IMR-90 (cell line): ENCODE measurements at regions not wholly inside any gene's neighbourhood (a gene's known extent, or its start where the extent isn't known, plus 50 kb on each side); places are given as distances from the start of the nearest gene placed in this dataset.

Experiments used
- ATAC-seq: fragments of 200-7000 bp; cut with Tn5 transposase; 2 replicates; pipeline ENCODE4 v1.9.1; 2020; ENCODE audit warnings: low read depth, mild to moderate bottlenecking, moderate library complexity
- BruUV-seq: library from RNA; stranded (reverse); fragments of 400-500 nt; replicated peaks from 2 replicates; lab custom pipeline; 2021; lab: Mats Ljungman, UMichigan
- CTCF ChIA-PET: fragments of 300-600 bp; formaldehyde crosslinking; extraction: SDS; loops from one replicate; lab custom pipeline; 2021; ENCODE audit warnings: antibody characterized with exemption; lab: Yijun Ruan, JAX
- POLR2A ChIA-PET: fragments of 300-600 bp; sonication (Branson Sonifier 250); formaldehyde crosslinking; loops from one replicate; lab custom pipeline; 2022; ENCODE audit warnings: antibody characterized with exemption; ENCODE audit not compliant: unreplicated experiment; lab: Charles Lee
- DNase-seq: peaks from one replicate; pipeline ENCODE4 v3.0.0; 2013
- H2AFZ ChIP-seq: replicated peaks from 2 replicates; pipeline ENCODE3; 2013; ENCODE audit warnings: low read length, mild to moderate bottlenecking; ENCODE audit not compliant: poor library complexity
- H2AK5ac ChIP-seq: 2 replicates; pipeline ENCODE4 v1.6.1; 2013; ENCODE audit warnings: low read depth, low read length, inconsistent platforms
- H2AK9ac ChIP-seq: replicated peaks from 2 replicates; pipeline ENCODE3; 2013; ENCODE audit warnings: mild to moderate bottlenecking, low read depth, low read length, moderate library complexity; ENCODE audit not compliant: poor library complexity
- H2BK120ac ChIP-seq: 2 replicates; pipeline ENCODE4 v1.6.1; 2013; ENCODE audit warnings: low read depth, low read length, inconsistent platforms
- H2BK15ac ChIP-seq: 3 replicates; pipeline ENCODE4 v1.6.1; 2013; ENCODE audit warnings: low read depth, low read length, inconsistent platforms
- H2BK20ac ChIP-seq: 2 replicates; pipeline ENCODE4 v1.6.1; 2013; ENCODE audit warnings: low read depth, mild to moderate bottlenecking, inconsistent platforms, low read length, moderate library complexity
- H2BK5ac ChIP-seq: 2 replicates; pipeline ENCODE4 v1.6.1; 2013; ENCODE audit warnings: mild to moderate bottlenecking, low read depth, low read length, inconsistent platforms; ENCODE audit not compliant: poor library complexity, severe bottlenecking
- H3K14ac ChIP-seq: replicated peaks from 2 replicates; pipeline ENCODE4 v1.6.1; 2013; ENCODE audit warnings: low read depth, low read length, inconsistent platforms
- H3K18ac ChIP-seq: 2 replicates; pipeline ENCODE4 v1.6.1; 2013; ENCODE audit warnings: low read depth, low read length, control low read depth
- H3K23ac ChIP-seq: 2 replicates; pipeline ENCODE4 v1.6.1; 2013; ENCODE audit warnings: low read depth, low read length, inconsistent platforms
- H3K27ac ChIP-seq: 2 replicates; pipeline ENCODE4 v1.5.1; 2013; ENCODE audit warnings: mild to moderate bottlenecking, control low read depth, low read length; ENCODE audit not compliant: insufficient read depth
- H3K27me3 ChIP-seq: 2 replicates; pipeline ENCODE4 v1.6.1; 2013; ENCODE audit warnings: low read length; ENCODE audit not compliant: control insufficient read depth, insufficient read depth
- H3K36me3 ChIP-seq: 2 replicates; pipeline ENCODE4 v1.6.1; 2013; ENCODE audit warnings: low read length, mixed read lengths; ENCODE audit not compliant: control insufficient read depth, insufficient read depth
- H3K4ac ChIP-seq: 2 replicates; pipeline ENCODE4 v1.6.1; 2013; ENCODE audit warnings: low read depth, low read length, inconsistent platforms
- H3K4me1 ChIP-seq: 2 replicates; pipeline ENCODE4 v1.6.1; 2013; ENCODE audit warnings: low read length, mixed read lengths; ENCODE audit not compliant: control insufficient read depth, insufficient read depth
- H3K4me2 ChIP-seq: 2 replicates; pipeline ENCODE4 v1.6.1; 2013; ENCODE audit warnings: low read depth, mild to moderate bottlenecking, control low read depth, low read length, moderate library complexity
- H3K4me3 ChIP-seq: 2 replicates; pipeline ENCODE4 v1.5.1; 2013; ENCODE audit warnings: low read depth, mild to moderate bottlenecking, control low read depth, low read length, moderate library complexity; ENCODE audit not compliant: insufficient read depth
- H3K56ac ChIP-seq: 2 replicates; pipeline ENCODE4 v1.6.1; 2013; ENCODE audit warnings: low read length, inconsistent platforms; ENCODE audit not compliant: insufficient read depth; ENCODE audit errors: extremely low read depth
- H3K79me1 ChIP-seq, 2 experiments: 2 replicates each; pipeline ENCODE4 v1.6.1; 2013; ENCODE audit warnings: low read length in 2 of 2, inconsistent platforms in 1 of 2, low read depth in 1 of 2
- H3K9ac ChIP-seq: 2 replicates; pipeline ENCODE4 v1.6.1; 2013; ENCODE audit warnings: low read depth, low read length, control low read depth
- H3K9me1 ChIP-seq: 2 replicates; pipeline ENCODE4 v1.6.1; 2013; ENCODE audit warnings: low read length, inconsistent platforms; ENCODE audit not compliant: insufficient read depth
- H3K9me3 ChIP-seq: 2 replicates; pipeline ENCODE4 v1.6.1; 2013; ENCODE audit warnings: low read length; ENCODE audit not compliant: control insufficient read depth, insufficient read depth
- H4K20me1 ChIP-seq: 2 replicates; pipeline ENCODE4 v1.6.1; 2013; ENCODE audit warnings: low read length, inconsistent platforms; ENCODE audit not compliant: insufficient read depth
- H4K5ac ChIP-seq: 2 replicates; pipeline ENCODE4 v1.6.1; 2013; ENCODE audit warnings: mild to moderate bottlenecking, low read depth, low read length, control low read depth
- H4K8ac ChIP-seq, 2 experiments: 2 replicates each; pipeline ENCODE4 v1.6.1; 2013; ENCODE audit warnings: low read depth in 2 of 2, low read length in 2 of 2, control low read depth in 1 of 2, inconsistent platforms in 1 of 2
- H4K91ac ChIP-seq: 2 replicates; pipeline ENCODE4 v1.6.1; 2013; ENCODE audit warnings: low read depth, low read length, inconsistent platforms; ENCODE audit not compliant: insufficient read depth
- BHLHE40 ChIP-seq: fragments of 150-350 bp; IDR thresholded peaks from 2 replicates; pipeline ENCODE4 v1.6.1; 2016; ENCODE audit warnings: mild to moderate bottlenecking, low read depth, low read length
- CEBPB ChIP-seq: IDR thresholded peaks from 2 replicates; pipeline ENCODE4 v1.6.1; 2012; ENCODE audit warnings: low read depth, low read length, improper control_type of control experiment
- MAZ ChIP-seq: IDR thresholded peaks from 2 replicates; pipeline ENCODE4 v1.6.1; 2012; ENCODE audit warnings: low read depth, mild to moderate bottlenecking, low read length, improper control_type of control experiment, moderate library complexity, borderline replicate concordance
- NFE2L2 ChIP-seq: fragments of 150-350 bp; IDR thresholded peaks from 2 replicates; pipeline ENCODE4 v1.6.1; 2016; ENCODE audit warnings: low read depth, mild to moderate bottlenecking, low read length
- RFX5 ChIP-seq: IDR thresholded peaks from 2 replicates; pipeline ENCODE4 v1.8.0; 2012; ENCODE audit warnings: low read depth, mild to moderate bottlenecking, low read length, moderate library complexity
- WGBS, 2 experiments: methylation state at CpG; one replicate each; pipeline versions ENCODE4 v1.1.5 to v1.1.7; 2013; ENCODE audit warnings: missing lambda C conversion rate in 2 of 2; ENCODE audit not compliant: insufficient read length in 1 of 2; ENCODE audit errors: extremely low coverage in 2 of 2; 5-methylcytosine and 5-hydroxymethylcytosine counted together
- dilution Hi-C: fragments of 300-500 bp; cut with HindIII; formaldehyde crosslinking; loops from one replicate; pipeline ENCODE4 v1.14.3; 2018; ENCODE audit warnings: low sequenced_read_pairs; ENCODE audit not compliant: unreplicated experiment
- in situ Hi-C: fragments of 300-500 bp; cut with MboI; formaldehyde crosslinking; loops from 3 replicates; pipeline ENCODE4 v1.14.3; 2019; ENCODE audit warnings: low sequenced_read_pairs, inconsistent platforms, mixed read lengths
- intact Hi-C: fragments of 100-400 bp; cut with micrococcal nuclease; formaldehyde crosslinking; loops from 2 replicates; pipeline ENCODE4 v1.10.0; 2022
- TF ChIP-seq, protein P1 (sequence below): fragments of 150-350 bp; IDR thresholded peaks from 2 replicates; pipeline ENCODE4 v1.6.1; 2016; ENCODE audit warnings: low read depth, mild to moderate bottlenecking, low read length, moderate library complexity, borderline replicate concordance
- TF ChIP-seq, protein P2 (sequence below): fragments of 150-350 bp; IDR thresholded peaks from 2 replicates; pipeline ENCODE4 v1.6.1; 2017; ENCODE audit warnings: mild to moderate bottlenecking, antibody characterized with exemption, low read length, low read depth
- TF ChIP-seq, protein P3 (sequence below): conservative IDR thresholded peaks from 2 replicates; pipeline ENCODE4 v1.5.1; 2012; ENCODE audit warnings: mild to moderate bottlenecking, low read depth, low read length, improper control_type of control experiment

DNA sequence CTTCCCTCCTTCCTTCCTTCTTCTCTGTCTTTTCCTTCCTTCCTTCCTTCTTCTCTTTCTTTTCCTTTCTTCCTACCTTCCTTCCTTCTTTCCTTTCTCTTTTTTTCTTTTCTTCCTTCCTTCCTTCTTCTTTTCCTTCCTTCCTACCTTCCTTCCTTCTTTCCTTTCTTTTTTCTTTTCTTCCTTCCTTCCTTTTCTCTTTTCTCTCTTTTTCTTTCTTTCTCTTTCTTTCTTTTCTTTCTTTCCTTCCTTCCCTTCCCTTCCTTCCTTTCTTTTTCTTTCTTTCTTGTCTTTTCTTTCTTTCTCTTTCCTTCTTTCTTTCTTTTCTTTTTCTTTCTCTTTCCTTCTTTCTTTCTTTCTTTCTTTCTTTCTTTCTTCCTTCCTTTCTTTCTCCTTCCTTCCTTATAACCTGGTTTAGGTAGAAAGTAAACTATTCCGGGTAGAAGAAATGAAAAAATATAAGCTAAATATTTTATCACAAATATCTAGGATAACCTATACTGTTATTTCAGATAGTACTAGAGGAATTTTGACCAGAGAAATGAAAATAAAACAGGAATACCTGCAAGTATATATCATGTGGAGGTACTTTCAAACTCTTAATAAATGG lies 1741.8 kb upstream of the CDH9 start:
- no CpG with 5 or more reads among the region's 1 CpG for WGBS, 2 experiments
- POLR2A ChIA-PET = no interaction called here
- H3K14ac ChIP-seq = no peak overlapping the region
- CTCF ChIA-PET = no interaction called here
- in situ Hi-C loops (no loop called here), dilution Hi-C loops (no loop called here), intact Hi-C loops (no loop called here)
- H3K79me1 ChIP-seq = no peaks in the 10 kb centered on the region
- H3K23ac ChIP-seq = no peak overlapping the region
- no peak overlapping the region for H2AK9ac ChIP-seq
- no peaks in the 10 kb centered on the region for H3K4me1 ChIP-seq
- no peak overlapping the region for H2BK120ac ChIP-seq
- H4K91ac ChIP-seq = no peak overlapping the region
- no peak for ATAC-seq
- no peak overlapping the region for H4K5ac ChIP-seq
- H4K20me1 ChIP-seq = no peaks in the 10 kb centered on the region
- H2BK20ac ChIP-seq = no peak overlapping the region
- H3K9ac ChIP-seq = no peak overlapping the region
- H2BK5ac ChIP-seq = no peak overlapping the region
- no TSS peak for BruUV-seq
- H3K4me2 ChIP-seq = no peak overlapping the region
- H3K9me3 ChIP-seq = peaks cover 6% of the 10 kb centered on the region
- DNase-seq = no peak
- TF ChIP-seq, protein P1, sequence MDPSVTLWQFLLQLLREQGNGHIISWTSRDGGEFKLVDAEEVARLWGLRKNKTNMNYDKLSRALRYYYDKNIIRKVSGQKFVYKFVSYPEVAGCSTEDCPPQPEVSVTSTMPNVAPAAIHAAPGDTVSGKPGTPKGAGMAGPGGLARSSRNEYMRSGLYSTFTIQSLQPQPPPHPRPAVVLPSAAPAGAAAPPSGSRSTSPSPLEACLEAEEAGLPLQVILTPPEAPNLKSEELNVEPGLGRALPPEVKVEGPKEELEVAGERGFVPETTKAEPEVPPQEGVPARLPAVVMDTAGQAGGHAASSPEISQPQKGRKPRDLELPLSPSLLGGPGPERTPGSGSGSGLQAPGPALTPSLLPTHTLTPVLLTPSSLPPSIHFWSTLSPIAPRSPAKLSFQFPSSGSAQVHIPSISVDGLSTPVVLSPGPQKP = no peak
- no peak for TF ChIP-seq BHLHE40
- no peak for TF ChIP-seq MAZ
- no peak for TF ChIP-seq NFE2L2
- TF ChIP-seq CEBPB = no peak
- TF ChIP-seq, protein P2, sequence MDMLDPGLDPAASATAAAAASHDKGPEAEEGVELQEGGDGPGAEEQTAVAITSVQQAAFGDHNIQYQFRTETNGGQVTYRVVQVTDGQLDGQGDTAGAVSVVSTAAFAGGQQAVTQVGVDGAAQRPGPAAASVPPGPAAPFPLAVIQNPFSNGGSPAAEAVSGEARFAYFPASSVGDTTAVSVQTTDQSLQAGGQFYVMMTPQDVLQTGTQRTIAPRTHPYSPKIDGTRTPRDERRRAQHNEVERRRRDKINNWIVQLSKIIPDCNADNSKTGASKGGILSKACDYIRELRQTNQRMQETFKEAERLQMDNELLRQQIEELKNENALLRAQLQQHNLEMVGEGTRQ = no peak
- no peak for TF ChIP-seq RFX5
- TF ChIP-seq, protein P3, sequence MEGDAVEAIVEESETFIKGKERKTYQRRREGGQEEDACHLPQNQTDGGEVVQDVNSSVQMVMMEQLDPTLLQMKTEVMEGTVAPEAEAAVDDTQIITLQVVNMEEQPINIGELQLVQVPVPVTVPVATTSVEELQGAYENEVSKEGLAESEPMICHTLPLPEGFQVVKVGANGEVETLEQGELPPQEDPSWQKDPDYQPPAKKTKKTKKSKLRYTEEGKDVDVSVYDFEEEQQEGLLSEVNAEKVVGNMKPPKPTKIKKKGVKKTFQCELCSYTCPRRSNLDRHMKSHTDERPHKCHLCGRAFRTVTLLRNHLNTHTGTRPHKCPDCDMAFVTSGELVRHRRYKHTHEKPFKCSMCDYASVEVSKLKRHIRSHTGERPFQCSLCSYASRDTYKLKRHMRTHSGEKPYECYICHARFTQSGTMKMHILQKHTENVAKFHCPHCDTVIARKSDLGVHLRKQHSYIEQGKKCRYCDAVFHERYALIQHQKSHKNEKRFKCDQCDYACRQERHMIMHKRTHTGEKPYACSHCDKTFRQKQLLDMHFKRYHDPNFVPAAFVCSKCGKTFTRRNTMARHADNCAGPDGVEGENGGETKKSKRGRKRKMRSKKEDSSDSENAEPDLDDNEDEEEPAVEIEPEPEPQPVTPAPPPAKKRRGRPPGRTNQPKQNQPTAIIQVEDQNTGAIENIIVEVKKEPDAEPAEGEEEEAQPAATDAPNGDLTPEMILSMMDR = no peak
- H3K4ac ChIP-seq = no peak overlapping the region
- H3K9me1 ChIP-seq = no peaks in the 10 kb centered on the region
- H2AK5ac ChIP-seq = no peak overlapping the region
- H3K4me3 ChIP-seq = no peak overlapping the region
- H3K27ac ChIP-seq = no peak overlapping the region
- no peak overlapping the region for H3K18ac ChIP-seq
- H4K8ac ChIP-seq = no peak overlapping the region
- no peak overlapping the region for H2BK15ac ChIP-seq
- H2AFZ ChIP-seq = no peak overlapping the region
- no peaks in the 10 kb centered on the region for H3K27me3 ChIP-seq
- H3K36me3 ChIP-seq = no peaks in the 10 kb centered on the region
- H3K56ac ChIP-seq = no peak overlapping the region
